B cell (primary cell): ENCODE measurements at regions not wholly inside any gene's neighbourhood (a gene's known extent, or its start where the extent isn't known, plus 50 kb on each side); places are given as distances from the start of the nearest gene placed in this dataset.

Source experiments
- CTCF ChIP-seq: fragments of 200-600 bp; IDR thresholded peaks from one replicate; pipeline ENCODE4 v1.8.0; 2022; ENCODE audit warnings: antibody characterized with exemption, mild to moderate bottlenecking
- EZH2 ChIP-seq: IDR thresholded peaks from 2 replicates; pipeline ENCODE4 v1.6.1; 2012; ENCODE audit warnings: borderline replicate concordance, low read depth, mild to moderate bottlenecking, moderate library complexity, low read length; ENCODE audit not compliant: insufficient read depth, poor library complexity, severe bottlenecking

- no peak for TF ChIP-seq CTCF
- no peak for TF ChIP-seq EZH2
These were observed 57.0 kb upstream of the EXOC4 start for GRCh38 chr7:133195868-133196267.
